Activated CD4-positive, alpha-beta T cell treated with anti-CD3 and anti-CD28 coated beads, Interleukin-2, amount 10 ng/mL, durations not matched to agents 7 days and 5 days (primary cell): ENCODE measurements at regions not wholly inside any gene's neighbourhood (a gene's known extent, or its start where the extent isn't known, plus 50 kb on each side); places are given as distances from the start of the nearest gene placed in this dataset.
"Not testable (repeated sequence)": the region's sequence is repeated elsewhere in the genome, so short reads cannot be mapped to it uniquely, and the experiment has no call there.

Experiments
- CTCF ChIA-PET: fragments of 350-600 bp; sonication (Branson Sonifier 250); formaldehyde crosslinking; loops from one replicate; lab custom pipeline; 2021; ENCODE audit warnings: antibody characterized with exemption; lab: Charles Lee
- POLR2A ChIA-PET: fragments of 350-600 bp; sonication (Branson Sonifier 250); formaldehyde crosslinking; loops from one replicate; lab custom pipeline; 2021; ENCODE audit warnings: antibody characterized with exemption; lab: Charles Lee
- DNase-seq: peaks from one replicate; pipeline ENCODE4 v3.0.0-alpha.2; 2020
- H3K27ac Mint-ChIP-seq: one replicate; pipeline ENCODE4 v1.8.0; 2021; ENCODE audit warnings: mild to moderate bottlenecking, moderate library complexity, mixed read lengths
- H3K27me3 Mint-ChIP-seq: one replicate; pipeline ENCODE4 v1.8.0; 2021; ENCODE audit warnings: mixed read lengths
- H3K36me3 Mint-ChIP-seq: one replicate; pipeline ENCODE4 v1.8.0; 2021; ENCODE audit warnings: low read depth, mixed read lengths
- H3K4me1 Mint-ChIP-seq: one replicate; pipeline ENCODE4 v1.8.0; 2021; ENCODE audit warnings: mixed read lengths
- H3K4me3 Mint-ChIP-seq: one replicate; pipeline ENCODE4 v1.8.0; 2021; ENCODE audit warnings: mild to moderate bottlenecking, moderate library complexity, mixed read lengths
- H3K9me3 Mint-ChIP-seq: one replicate; pipeline ENCODE4 v1.8.0; 2021; ENCODE audit warnings: mixed read lengths

GRCh38 chr3:109835958-109836357 is 498.6 kb upstream of the DPPA4 start:
- DNase-seq = no peak
- ChIA-PET CTCF (interaction anchor here (1.0 kb wide), 1 partner anchor 14 kb away, joined by 3 read pairs; no protein-coding TSS in a partner anchor), POLR2A (no interaction called here)
- no peaks in the 10 kb centered on the region for H3K36me3 Mint-ChIP-seq
- no peak overlapping the region for H3K27ac Mint-ChIP-seq
- peaks cover under 1% of the 10 kb centered on the region for H3K9me3 Mint-ChIP-seq
- H3K27me3 Mint-ChIP-seq = no peaks in the 10 kb centered on the region
- H3K4me3 Mint-ChIP-seq = no peak overlapping the region
- no peaks in the 10 kb centered on the region for H3K4me1 Mint-ChIP-seq

GRCh38 chr3:109851854-109852253 is 514.5 kb upstream of the DPPA4 start:
- no peaks in the 10 kb centered on the region for H3K27me3 Mint-ChIP-seq
- no peak overlapping the region for H3K27ac Mint-ChIP-seq
- ChIA-PET POLR2A (no interaction called here), CTCF (interaction anchor here (1.1 kb wide), 1 partner anchor 67 kb away, joined by 5 read pairs; no protein-coding TSS in a partner anchor)
- H3K9me3 Mint-ChIP-seq = peaks cover 35% of the 10 kb centered on the region
- peaks cover 16% of the 10 kb centered on the region for H3K4me1 Mint-ChIP-seq
- DNase-seq = no peak
- H3K4me3 Mint-ChIP-seq = no peak overlapping the region
- peaks cover 9% of the 10 kb centered on the region for H3K36me3 Mint-ChIP-seq

DNA sequence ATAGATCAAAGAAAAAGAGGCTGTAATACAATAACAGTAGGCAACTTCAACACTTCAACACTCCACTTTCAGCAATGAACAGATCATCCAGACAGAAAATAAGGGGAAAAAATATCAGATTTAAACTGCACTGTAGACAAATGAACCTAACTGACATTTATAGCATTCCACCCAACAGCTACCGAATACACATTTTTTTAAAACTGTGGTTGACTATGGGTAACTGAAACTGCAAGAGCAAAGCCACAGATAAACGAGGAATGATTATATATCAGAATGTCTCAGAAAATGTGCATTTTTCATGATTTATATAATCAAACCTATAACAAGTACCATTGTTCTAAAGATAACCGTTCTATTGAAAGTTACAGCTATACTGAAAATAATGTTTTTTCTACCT is 514.9 kb upstream of the DPPA4 start:
- H3K9me3 Mint-ChIP-seq = peaks cover 35% of the 10 kb centered on the region
- H3K27me3 Mint-ChIP-seq = no peaks in the 10 kb centered on the region
- ChIA-PET POLR2A (no interaction called here), CTCF (no interaction called here)
- no peak for DNase-seq
- H3K27ac Mint-ChIP-seq = peak overlapping the region; percentile 57
- peaks cover 9% of the 10 kb centered on the region for H3K36me3 Mint-ChIP-seq
- H3K4me3 Mint-ChIP-seq = no peak overlapping the region
- H3K4me1 Mint-ChIP-seq = peaks cover 16% of the 10 kb centered on the region

DNA sequence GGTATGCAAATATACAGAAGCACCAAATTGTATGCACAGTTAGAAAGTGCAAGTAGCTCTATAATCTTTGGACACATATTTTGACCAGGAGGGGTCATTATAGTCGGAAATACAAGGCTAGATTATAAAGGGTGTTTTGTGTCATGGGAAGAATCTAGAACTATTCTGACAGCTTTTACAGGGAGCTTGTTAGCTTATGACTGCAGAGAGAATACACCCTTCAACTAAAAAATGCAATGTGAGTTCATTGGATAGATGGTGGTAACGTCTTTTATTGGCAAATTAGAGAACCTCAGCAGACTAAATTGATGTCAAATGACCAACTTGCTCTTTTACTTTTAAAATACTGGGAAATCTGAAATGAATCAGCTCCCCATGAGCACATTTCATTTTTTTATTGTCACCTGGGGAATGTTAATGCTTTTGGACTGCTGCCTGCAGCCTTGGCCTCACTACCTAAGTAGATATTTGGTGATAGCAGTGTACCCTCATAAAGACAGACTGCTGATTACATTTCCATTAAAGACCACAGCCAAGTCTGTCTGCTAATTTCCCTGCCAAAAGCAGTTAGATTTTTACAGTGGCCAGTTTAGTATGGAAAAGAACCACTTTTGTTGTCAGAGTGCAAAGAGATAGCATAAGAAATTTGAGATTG is 515.9 kb upstream of the DPPA4 start:
- Mint-ChIP-seq H3K27me3 (no peaks in the 10 kb centered on the region), H3K27ac (no peak overlapping the region), H3K4me1 (peaks cover 16% of the 10 kb centered on the region), H3K9me3 (peaks cover 34% of the 10 kb centered on the region), H3K36me3 (peaks cover 9% of the 10 kb centered on the region), H3K4me3 (no peak overlapping the region)
- CTCF ChIA-PET = no interaction called here
- no peak for DNase-seq
- POLR2A ChIA-PET = no interaction called here

DNA sequence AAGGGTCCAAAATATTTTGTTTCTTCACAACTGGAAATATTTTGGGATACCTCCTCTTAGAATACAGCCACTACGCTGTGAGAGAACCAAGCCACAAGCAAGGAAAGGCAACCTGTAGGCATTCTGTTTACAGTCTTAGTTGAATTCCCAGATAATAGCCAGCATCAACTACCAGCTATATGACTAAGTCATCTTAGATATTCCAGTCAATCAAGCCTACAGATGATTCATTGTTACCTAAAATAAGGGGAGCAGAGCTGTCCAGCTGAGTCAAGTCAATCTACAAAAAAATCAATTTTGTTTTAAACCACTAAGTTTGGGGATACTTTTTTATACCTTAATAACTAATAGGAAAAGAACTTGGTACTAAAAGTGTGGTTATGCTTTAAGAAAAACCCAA is 526.4 kb upstream of the DPPA4 start:
- Mint-ChIP-seq H3K27me3 (no peaks in the 10 kb centered on the region), H3K4me1 (no peaks in the 10 kb centered on the region), H3K9me3 (peaks cover 9% of the 10 kb centered on the region), H3K27ac (no peak overlapping the region), H3K4me3 (no peak overlapping the region), H3K36me3 (no peaks in the 10 kb centered on the region)
- ChIA-PET POLR2A (no interaction called here), CTCF (no interaction called here)
- DNase-seq = no peak

DNA sequence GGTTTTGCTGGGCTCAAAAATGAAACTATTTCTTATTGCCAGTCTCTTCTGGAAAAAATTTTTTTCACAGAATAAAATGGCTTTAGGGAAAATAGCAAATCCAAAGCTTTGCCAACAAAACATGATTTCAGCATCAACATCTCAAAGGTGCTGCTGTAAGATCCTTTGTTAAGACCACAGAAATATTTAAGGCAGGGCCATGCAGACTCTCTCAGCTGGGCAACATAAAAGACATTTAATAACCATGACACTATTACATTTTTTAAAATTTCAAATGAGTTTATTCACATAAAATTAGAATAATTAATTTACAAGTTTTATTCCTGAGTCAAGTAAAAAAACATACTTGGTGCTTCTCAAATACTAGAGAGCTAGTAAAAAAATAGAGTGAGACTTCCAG is 527.1 kb upstream of the DPPA4 start:
- Mint-ChIP-seq H3K4me3 (no peak overlapping the region), H3K27me3 (peaks cover 3% of the 10 kb centered on the region), H3K9me3 (peaks cover 9% of the 10 kb centered on the region), H3K27ac (no peak overlapping the region), H3K36me3 (no peaks in the 10 kb centered on the region), H3K4me1 (no peaks in the 10 kb centered on the region)
- no peak for DNase-seq
- ChIA-PET POLR2A (no interaction called here), CTCF (interaction anchor here (0.5 kb wide), 1 partner anchor 461 kb away, joined by 3 read pairs; no protein-coding TSS in a partner anchor)

- ChIA-PET CTCF (interaction anchor here (0.6 kb wide), 1 partner anchor 28 kb away, joined by 7 read pairs; no protein-coding TSS in a partner anchor), POLR2A (no interaction called here)
- Mint-ChIP-seq H3K4me3 (no peak overlapping the region), H3K9me3 (peaks cover 2% of the 10 kb centered on the region), H3K27me3 (peaks cover 4% of the 10 kb centered on the region), H3K4me1 (no peaks in the 10 kb centered on the region), H3K36me3 (no peaks in the 10 kb centered on the region), H3K27ac (no peak overlapping the region)
- DNase-seq = no peak
Observed at GRCh38 chr3:109869586-109869985, 532.2 kb upstream of the DPPA4 start.

GRCh38 chr3:109874896-109875708 is 537.8 kb upstream of the DPPA4 start:
- Mint-ChIP-seq H3K4me1 (no peaks in the 10 kb centered on the region), H3K27ac (no peak overlapping the region), H3K9me3 (peaks cover 2% of the 10 kb centered on the region), H3K27me3 (no peaks in the 10 kb centered on the region), H3K4me3 (no peak overlapping the region), H3K36me3 (peaks cover 2% of the 10 kb centered on the region)
- ChIA-PET POLR2A (no interaction called here), CTCF (no interaction called here)
- DNase-seq = no peak

DNA sequence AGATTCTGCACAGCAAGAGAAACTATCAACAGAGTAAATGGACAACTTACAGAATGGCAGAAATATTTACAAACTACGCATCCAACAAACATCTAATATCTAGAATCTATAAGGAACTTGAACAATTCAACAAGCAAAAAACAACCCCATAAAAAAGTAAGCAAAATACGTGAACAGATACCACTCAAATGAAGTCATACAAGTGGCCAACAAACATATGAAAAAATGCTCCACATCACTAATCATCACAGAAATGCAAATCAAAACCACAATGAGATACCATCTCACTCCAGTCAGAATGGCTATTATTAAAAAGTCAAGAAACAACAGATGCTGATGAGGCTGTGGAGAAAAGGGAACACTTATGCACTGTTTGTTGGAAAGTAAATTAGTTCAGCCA is 540.3 kb upstream of the DPPA4 start:
- H3K4me3 Mint-ChIP-seq, POLR2A ChIA-PET, H3K4me1 Mint-ChIP-seq, H3K36me3 Mint-ChIP-seq, H3K9me3 Mint-ChIP-seq, H3K27me3 Mint-ChIP-seq, CTCF ChIA-PET, DNase-seq, H3K27ac Mint-ChIP-seq: not testable (repeated sequence)

DNA sequence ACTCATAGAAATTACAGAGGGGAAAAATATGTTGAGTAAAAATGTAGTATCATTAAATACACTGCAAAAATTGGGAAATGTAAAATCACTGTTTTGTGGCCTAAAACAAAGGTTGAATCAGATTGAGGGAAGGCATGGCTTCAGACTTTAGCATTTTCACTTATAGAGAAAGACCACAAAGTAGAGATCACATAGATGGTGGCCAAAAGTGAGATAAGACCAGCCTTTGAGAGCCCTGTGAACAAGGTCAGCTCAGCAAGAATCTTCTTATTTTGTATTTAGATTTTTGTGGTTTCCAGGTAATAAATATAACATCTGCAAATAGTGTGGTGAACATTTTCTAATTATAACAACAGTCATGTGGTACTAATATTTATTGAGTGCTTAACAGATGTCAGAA is 544.8 kb upstream of the DPPA4 start:
- Mint-ChIP-seq H3K36me3 (no peaks in the 10 kb centered on the region), H3K27ac (no peak overlapping the region), H3K9me3 (peaks cover 3% of the 10 kb centered on the region), H3K4me1 (no peaks in the 10 kb centered on the region), H3K27me3 (no peaks in the 10 kb centered on the region), H3K4me3 (no peak overlapping the region)
- CTCF ChIA-PET = no interaction called here
- no peak for DNase-seq
- POLR2A ChIA-PET = no interaction called here

GRCh38 chr3:109887293-109887692 is 549.9 kb upstream of the DPPA4 start:
- H3K36me3 Mint-ChIP-seq = no peaks in the 10 kb centered on the region
- POLR2A ChIA-PET = no interaction called here
- DNase-seq = no peak
- CTCF ChIA-PET = interaction anchor here (0.6 kb wide), 1 partner anchor 201 kb away, joined by 3 read pairs; no protein-coding TSS in a partner anchor
- no peak overlapping the region for H3K27ac Mint-ChIP-seq
- H3K4me3 Mint-ChIP-seq = no peak overlapping the region
- H3K27me3 Mint-ChIP-seq = no peaks in the 10 kb centered on the region
- H3K4me1 Mint-ChIP-seq = no peaks in the 10 kb centered on the region
- H3K9me3 Mint-ChIP-seq = peaks cover 13% of the 10 kb centered on the region

- ChIA-PET CTCF (no interaction called here), POLR2A (no interaction called here)
- DNase-seq = no peak
- H3K4me3 Mint-ChIP-seq = no peak overlapping the region
- no peaks in the 10 kb centered on the region for H3K4me1 Mint-ChIP-seq
- H3K36me3 Mint-ChIP-seq = no peaks in the 10 kb centered on the region
- peaks cover 15% of the 10 kb centered on the region for H3K9me3 Mint-ChIP-seq
- no peak overlapping the region for H3K27ac Mint-ChIP-seq
- no peaks in the 10 kb centered on the region for H3K27me3 Mint-ChIP-seq
Observed at GRCh38 chr3:109888026-109888425, 550.7 kb upstream of the DPPA4 start.

- no peaks in the 10 kb centered on the region for H3K27me3 Mint-ChIP-seq
- ChIA-PET CTCF (no interaction called here), POLR2A (no interaction called here)
- DNase-seq = no peak
- no peak overlapping the region for H3K4me3 Mint-ChIP-seq
- H3K9me3 Mint-ChIP-seq = no peaks in the 10 kb centered on the region
- peaks cover 7% of the 10 kb centered on the region for H3K4me1 Mint-ChIP-seq
- H3K27ac Mint-ChIP-seq = no peak overlapping the region
- no peaks in the 10 kb centered on the region for H3K36me3 Mint-ChIP-seq
Observed at GRCh38 chr3:109897734-109898133, 560.4 kb upstream of the DPPA4 start.
